ENCODE measurements at regions not wholly inside any gene's neighbourhood (a gene's known extent, or its start where the extent isn't known, plus 50 kb on each side); places are given as distances from the start of the nearest gene placed in this dataset.

GRCh38 chr16:16868727-16869126 lies 489.8 kb downstream of the NPIPA7 start:
- TF ChIP-seq, protein P1, sequence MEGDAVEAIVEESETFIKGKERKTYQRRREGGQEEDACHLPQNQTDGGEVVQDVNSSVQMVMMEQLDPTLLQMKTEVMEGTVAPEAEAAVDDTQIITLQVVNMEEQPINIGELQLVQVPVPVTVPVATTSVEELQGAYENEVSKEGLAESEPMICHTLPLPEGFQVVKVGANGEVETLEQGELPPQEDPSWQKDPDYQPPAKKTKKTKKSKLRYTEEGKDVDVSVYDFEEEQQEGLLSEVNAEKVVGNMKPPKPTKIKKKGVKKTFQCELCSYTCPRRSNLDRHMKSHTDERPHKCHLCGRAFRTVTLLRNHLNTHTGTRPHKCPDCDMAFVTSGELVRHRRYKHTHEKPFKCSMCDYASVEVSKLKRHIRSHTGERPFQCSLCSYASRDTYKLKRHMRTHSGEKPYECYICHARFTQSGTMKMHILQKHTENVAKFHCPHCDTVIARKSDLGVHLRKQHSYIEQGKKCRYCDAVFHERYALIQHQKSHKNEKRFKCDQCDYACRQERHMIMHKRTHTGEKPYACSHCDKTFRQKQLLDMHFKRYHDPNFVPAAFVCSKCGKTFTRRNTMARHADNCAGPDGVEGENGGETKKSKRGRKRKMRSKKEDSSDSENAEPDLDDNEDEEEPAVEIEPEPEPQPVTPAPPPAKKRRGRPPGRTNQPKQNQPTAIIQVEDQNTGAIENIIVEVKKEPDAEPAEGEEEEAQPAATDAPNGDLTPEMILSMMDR (IDR thresholded peaks at IDR 0.05), result no peak
- TF ChIP-seq POLR2AphosphoS5 (IDR thresholded peaks at IDR 0.05) (no peak), POLR2A (IDR thresholded peaks at IDR 0.05) (no peak)

Data from prostate gland (tissue), 2 donors.